ENCODE measurements at regions not wholly inside any gene's neighbourhood (a gene's known extent, or its start where the extent isn't known, plus 50 kb on each side); places are given as distances from the start of the nearest gene placed in this dataset.

GRCh38 chr1:162943622-162944021, 82.6 kb upstream of the CCDC190 start:
- TF ChIP-seq EZH2 (IDR thresholded peaks at IDR 0.05) (no peak), POLR2AphosphoS5 (IDR thresholded peaks at IDR 0.05; ENCODE audit: borderline replicate concordance, low read depth, low read length) (no peak), FOXP2 (optimal IDR thresholded peaks at IDR 0.05; ENCODE audit: control extremely low read depth, extremely low read length, insufficient read depth) (no peak)
